ENCODE measurements at regions not wholly inside any gene's neighbourhood (a gene's known extent, or its start where the extent isn't known, plus 50 kb on each side); places are given as distances from the start of the nearest gene placed in this dataset.

GRCh38 chr5:60036192-60036938 lies 142.8 kb upstream of the PDE4D start:
- TF ChIP-seq POLR2A (IDR thresholded peaks at IDR 0.05) (no peak), CTCF (IDR thresholded peaks at IDR 0.05) (no peak)
